ENCODE measurements at regions not wholly inside any gene's neighbourhood (a gene's known extent, or its start where the extent isn't known, plus 50 kb on each side); places are given as distances from the start of the nearest gene placed in this dataset.
A peak's percentile ranks its signal among the peaks of the same experiment; 100 is the strongest.

DNA sequence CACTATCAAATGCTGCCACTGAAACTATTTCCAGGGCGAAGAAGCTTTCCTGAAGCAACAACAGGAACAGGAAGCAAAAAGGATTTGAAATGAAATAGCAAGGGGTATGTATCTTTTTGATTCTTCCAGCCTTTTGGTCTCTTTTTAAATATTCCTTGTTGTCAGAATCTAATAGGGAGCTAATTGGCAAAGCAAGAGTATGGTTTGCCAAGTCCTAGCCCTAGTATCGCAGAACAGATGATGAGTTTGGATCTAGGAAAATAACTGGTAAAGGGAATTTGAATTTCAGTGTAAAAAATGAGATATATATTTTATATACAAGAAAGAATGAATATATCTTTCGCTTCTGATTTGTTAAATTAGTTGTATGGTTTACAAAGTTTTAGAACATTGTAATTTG lies 252.5 kb downstream of the ANKRD7 start:
- no peak for DNase-seq (ENCODE audit: low read depth, low spot score)
- TF ChIP-seq FOXP2 (optimal IDR thresholded peaks at IDR 0.05; ENCODE audit: control extremely low read depth, extremely low read length, insufficient read depth), result no peak
- no peak for TF ChIP-seq EZH2 (IDR thresholded peaks at IDR 0.05)
- TF ChIP-seq POLR2AphosphoS5 (IDR thresholded peaks at IDR 0.05; ENCODE audit: borderline replicate concordance, low read depth, low read length), result no peak

GRCh38 chr7:118478236-118478635 lies 253.7 kb downstream of the ANKRD7 start:
- Histone ChIP-seq H3K27ac (no peak overlapping the region), H3K36me3 (ENCODE audit: insufficient read depth, low read length) (no peaks in the 10 kb centered on the region), H3K9me3 (ENCODE audit: low read depth, low read length) (no peaks in the 10 kb centered on the region), H3K9ac (ENCODE audit: insufficient read length) (no peak overlapping the region), H3K4me3 (no peak overlapping the region)
- no peak for DNase-seq (ENCODE audit: low read depth, low spot score)
- no peak for TF ChIP-seq FOXP2 (optimal IDR thresholded peaks at IDR 0.05; ENCODE audit: control extremely low read depth, extremely low read length, insufficient read depth)
- no peak for TF ChIP-seq EZH2 (IDR thresholded peaks at IDR 0.05)
- no peak for TF ChIP-seq POLR2AphosphoS5 (IDR thresholded peaks at IDR 0.05; ENCODE audit: borderline replicate concordance, low read depth, low read length)

More for the DNA sequence above, 252.5 kb downstream of the ANKRD7 start:
- H3K27ac ChIP-seq, result no peak overlapping the region
- no peaks in the 10 kb centered on the region for H3K36me3 ChIP-seq (ENCODE audit: insufficient read depth, low read length)
- no peak overlapping the region for H3K9ac ChIP-seq (ENCODE audit: insufficient read length)
- H3K9me3 ChIP-seq (ENCODE audit: low read depth, low read length), result no peaks in the 10 kb centered on the region
- H3K4me3 ChIP-seq, result no peak overlapping the region

- Histone ChIP-seq H3K27ac (no peak overlapping the region), H3K9me3 (ENCODE audit: low read depth, low read length) (no peaks in the 10 kb centered on the region), H3K4me3 (no peak overlapping the region), H3K36me3 (ENCODE audit: insufficient read depth, low read length) (no peaks in the 10 kb centered on the region), H3K9ac (ENCODE audit: insufficient read length) (no peak overlapping the region)
- TF ChIP-seq POLR2AphosphoS5 (IDR thresholded peaks at IDR 0.05; ENCODE audit: borderline replicate concordance, low read depth, low read length) (no peak), FOXP2 (optimal IDR thresholded peaks at IDR 0.05; ENCODE audit: control extremely low read depth, extremely low read length, insufficient read depth) (no peak)
- no peak for DNase-seq (ENCODE audit: low read depth, low spot score)
Measured at GRCh38 chr7:118478931-118479330, 254.4 kb downstream of the ANKRD7 start.

GRCh38 chr7:118492466-118492865 lies 268.0 kb downstream of the ANKRD7 start:
- DNase-seq (ENCODE audit: low read depth, low spot score), result no peak
- Histone ChIP-seq H3K9ac (ENCODE audit: insufficient read length) (no peak overlapping the region), H3K4me3 (no peak overlapping the region), H3K27ac (no peak overlapping the region), H3K9me3 (ENCODE audit: low read depth, low read length) (peaks cover 4% of the 10 kb centered on the region; the same call in 1 of the 2 replicates), H3K36me3 (ENCODE audit: insufficient read depth, low read length) (no peaks in the 10 kb centered on the region)
- TF ChIP-seq EZH2 (IDR thresholded peaks at IDR 0.05) (no peak), POLR2AphosphoS5 (IDR thresholded peaks at IDR 0.05; ENCODE audit: borderline replicate concordance, low read depth, low read length) (no peak), FOXP2 (optimal IDR thresholded peaks at IDR 0.05; ENCODE audit: control extremely low read depth, extremely low read length, insufficient read depth) (no peak)

DNA sequence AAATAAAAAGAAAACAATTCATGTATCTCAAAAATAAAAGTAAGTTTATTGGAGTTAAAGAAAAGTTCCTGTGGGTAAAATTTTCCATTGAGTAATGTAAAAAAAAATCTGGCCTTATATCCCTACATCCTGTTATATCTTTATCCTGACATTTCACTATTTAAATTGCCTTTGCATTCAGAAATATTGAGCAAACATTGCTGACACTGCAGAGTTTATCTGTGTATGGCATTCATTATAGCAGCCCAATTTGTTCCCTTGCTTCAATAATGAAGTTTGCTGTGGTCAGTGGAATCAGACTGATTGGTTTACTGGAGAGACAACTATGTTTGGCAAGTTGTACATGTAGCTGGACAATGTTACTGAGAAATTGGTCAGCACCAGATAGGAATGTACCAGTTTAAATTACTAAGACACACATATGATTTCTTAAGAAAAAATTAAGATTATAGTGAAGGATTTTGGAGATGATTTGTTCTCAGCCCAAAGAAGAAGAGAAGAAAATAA lies 271.7 kb downstream of the ANKRD7 start:
- peak overlapping the region; percentile 20; the same call in 1 of the 2 replicates for H3K4me3 ChIP-seq
- DNase-seq (ENCODE audit: low read depth, low spot score), result peak; percentile 34
- TF ChIP-seq FOXP2 (optimal IDR thresholded peaks at IDR 0.05; ENCODE audit: control extremely low read depth, extremely low read length, insufficient read depth) (no peak), POLR2AphosphoS5 (IDR thresholded peaks at IDR 0.05; ENCODE audit: borderline replicate concordance, low read depth, low read length) (peak; percentile 28; the same call in 1 of the 2 replicates)
- no peaks in the 10 kb centered on the region for H3K36me3 ChIP-seq (ENCODE audit: insufficient read depth, low read length)
- no peaks in the 10 kb centered on the region; the same call in 1 of the 2 replicates for H3K9me3 ChIP-seq (ENCODE audit: low read depth, low read length)
- no peak overlapping the region for H3K9ac ChIP-seq (ENCODE audit: insufficient read length)
- H3K27ac ChIP-seq, result peak overlapping the region; percentile 77

DNA sequence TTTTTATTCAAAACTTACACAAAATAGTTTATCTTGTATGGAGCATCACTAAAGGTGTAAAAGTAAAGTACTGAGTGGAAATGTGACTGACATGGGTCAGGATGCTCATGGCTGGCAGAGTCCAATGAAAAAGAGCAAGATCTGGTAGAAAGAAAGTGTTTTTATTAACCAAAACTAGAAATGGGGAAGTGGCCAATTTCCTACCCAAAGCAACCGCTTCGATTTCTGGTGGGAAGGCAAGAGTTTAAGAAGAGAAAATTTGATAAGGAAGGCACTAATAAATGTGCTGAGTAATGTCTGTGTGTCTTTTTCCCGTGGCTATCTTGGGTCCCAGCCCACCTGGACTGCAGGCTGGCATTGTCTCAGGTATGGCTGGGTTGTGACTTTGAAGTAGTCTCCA lies 277.7 kb downstream of the ANKRD7 start:
- H3K36me3 ChIP-seq (ENCODE audit: insufficient read depth, low read length), result no peaks in the 10 kb centered on the region
- TF ChIP-seq POLR2AphosphoS5 (IDR thresholded peaks at IDR 0.05; ENCODE audit: borderline replicate concordance, low read depth, low read length) (no peak), EZH2 (IDR thresholded peaks at IDR 0.05) (no peak), FOXP2 (optimal IDR thresholded peaks at IDR 0.05; ENCODE audit: control extremely low read depth, extremely low read length, insufficient read depth) (no peak)
- H3K27ac ChIP-seq, result no peak overlapping the region
- H3K9me3 ChIP-seq (ENCODE audit: low read depth, low read length), result no peaks in the 10 kb centered on the region; the same call in 1 of the 2 replicates
- no peak for DNase-seq (ENCODE audit: low read depth, low spot score)
- no peak overlapping the region for H3K9ac ChIP-seq (ENCODE audit: insufficient read length)
- H3K4me3 ChIP-seq, result no peak overlapping the region

- H3K9ac ChIP-seq (ENCODE audit: insufficient read length), result no peak overlapping the region
- H3K4me3 ChIP-seq, result no peak overlapping the region
- H3K36me3 ChIP-seq (ENCODE audit: insufficient read depth, low read length), result no peaks in the 10 kb centered on the region
- no peak overlapping the region for H3K27ac ChIP-seq
- TF ChIP-seq POLR2AphosphoS5 (IDR thresholded peaks at IDR 0.05; ENCODE audit: borderline replicate concordance, low read depth, low read length) (no peak), FOXP2 (optimal IDR thresholded peaks at IDR 0.05; ENCODE audit: control extremely low read depth, extremely low read length, insufficient read depth) (no peak), EZH2 (IDR thresholded peaks at IDR 0.05) (no peak)
- no peaks in the 10 kb centered on the region for H3K9me3 ChIP-seq (ENCODE audit: low read depth, low read length)
- no peak for DNase-seq (ENCODE audit: low read depth, low spot score)
Measured at GRCh38 chr7:118511146-118511545, 286.6 kb downstream of the ANKRD7 start.

DNA sequence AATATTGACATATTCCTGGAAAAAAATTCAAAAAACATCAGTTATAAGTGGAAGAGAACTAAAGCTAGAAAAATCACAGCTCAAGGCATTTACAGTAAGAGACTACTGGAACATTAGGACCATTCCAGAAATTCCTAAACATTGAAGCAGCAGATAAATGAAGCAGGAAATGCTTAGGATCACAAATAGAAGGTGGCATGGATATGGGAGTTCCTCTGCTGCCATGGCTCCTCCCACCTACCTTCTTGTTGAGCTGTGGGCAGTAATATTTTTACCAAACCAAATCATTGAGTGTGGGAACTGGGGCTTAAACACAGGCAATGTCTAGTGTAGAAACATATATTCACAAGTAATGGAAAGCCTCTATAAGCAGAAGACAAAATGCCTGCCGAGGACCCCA lies 292.8 kb downstream of the ANKRD7 start:
- Histone ChIP-seq H3K36me3 (ENCODE audit: insufficient read depth, low read length) (no peaks in the 10 kb centered on the region), H3K9me3 (ENCODE audit: low read depth, low read length) (no peaks in the 10 kb centered on the region), H3K9ac (ENCODE audit: insufficient read length) (no peak overlapping the region), H3K27ac (no peak overlapping the region), H3K4me3 (no peak overlapping the region)
- TF ChIP-seq FOXP2 (optimal IDR thresholded peaks at IDR 0.05; ENCODE audit: control extremely low read depth, extremely low read length, insufficient read depth) (no peak), EZH2 (IDR thresholded peaks at IDR 0.05) (no peak), POLR2AphosphoS5 (IDR thresholded peaks at IDR 0.05; ENCODE audit: borderline replicate concordance, low read depth, low read length) (no peak)
- DNase-seq (ENCODE audit: low read depth, low spot score), result no peak

- no peak overlapping the region for H3K27ac ChIP-seq
- H3K36me3 ChIP-seq (ENCODE audit: insufficient read depth, low read length), result no peaks in the 10 kb centered on the region
- H3K9me3 ChIP-seq (ENCODE audit: low read depth, low read length), result no peaks in the 10 kb centered on the region
- H3K9ac ChIP-seq (ENCODE audit: insufficient read length), result no peak overlapping the region
- DNase-seq (ENCODE audit: low read depth, low spot score), result no peak
- no peak overlapping the region for H3K4me3 ChIP-seq
- TF ChIP-seq FOXP2 (optimal IDR thresholded peaks at IDR 0.05; ENCODE audit: control extremely low read depth, extremely low read length, insufficient read depth) (no peak), POLR2AphosphoS5 (IDR thresholded peaks at IDR 0.05; ENCODE audit: borderline replicate concordance, low read depth, low read length) (no peak), EZH2 (IDR thresholded peaks at IDR 0.05) (no peak)
Measured at GRCh38 chr7:118525020-118525419, 300.5 kb downstream of the ANKRD7 start.
